ENCODE measurements at regions not wholly inside any gene's neighbourhood (a gene's known extent, or its start where the extent isn't known, plus 50 kb on each side); places are given as distances from the start of the nearest gene placed in this dataset.
"Not testable (repeated sequence)": the region's sequence is repeated elsewhere in the genome, so short reads cannot be mapped to it uniquely, and the experiment has no call there.

DNA sequence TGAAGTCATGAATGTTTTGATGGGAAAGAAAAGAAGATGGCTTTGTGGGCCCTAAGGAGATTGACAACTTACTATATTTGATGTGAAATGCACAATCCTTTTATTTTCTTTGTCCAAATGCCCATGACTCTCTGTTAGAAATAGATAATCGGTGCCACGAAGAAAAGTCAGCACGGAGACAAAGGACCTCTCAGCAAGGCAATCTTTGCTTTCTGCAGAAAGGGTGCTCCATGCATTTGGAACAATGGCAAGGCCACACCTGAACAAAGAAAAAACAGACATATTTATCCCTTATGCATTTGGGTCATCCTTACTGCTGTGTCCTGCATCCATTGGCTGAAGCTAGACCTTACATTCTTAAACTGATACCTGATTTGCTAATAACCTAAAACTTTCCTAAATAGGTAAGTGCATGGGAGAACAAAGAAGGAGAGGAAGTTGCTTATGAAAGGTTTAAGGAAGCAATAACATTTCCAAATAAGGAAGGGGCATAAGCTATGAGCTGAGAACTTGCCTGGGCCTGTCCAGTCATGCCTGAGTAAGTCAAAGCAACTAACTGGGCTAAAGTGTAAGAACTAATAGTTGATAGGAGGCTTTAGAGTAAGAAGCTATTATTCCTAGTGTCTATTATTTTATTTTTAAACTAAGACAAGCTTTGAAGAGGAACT, 158.0 kb upstream of the LMNTD1 start:
- not testable (repeated sequence) for DNase-seq (ENCODE audit: insufficient read length, low spot score); FAIRE-seq

DNA sequence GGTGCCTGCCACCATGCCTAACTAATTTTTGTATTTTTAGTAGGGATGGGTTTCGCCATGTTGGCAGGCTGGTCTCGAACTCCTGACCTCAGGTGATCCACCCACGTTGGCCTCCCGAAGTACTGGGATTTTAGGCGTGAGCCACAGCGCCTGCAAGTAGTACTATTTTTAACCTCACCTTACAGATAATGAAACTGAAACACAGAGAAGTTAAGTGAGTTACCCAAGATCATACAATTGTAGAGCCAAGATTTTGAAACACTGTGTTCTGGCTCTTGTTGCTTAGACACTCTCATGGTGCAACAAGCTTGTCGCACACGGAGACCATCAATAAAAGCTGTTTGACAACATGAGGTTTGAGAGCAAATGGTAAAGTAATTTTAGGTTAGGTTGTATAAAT, 159.1 kb upstream of the LMNTD1 start:
- FAIRE-seq: no peak

DNA sequence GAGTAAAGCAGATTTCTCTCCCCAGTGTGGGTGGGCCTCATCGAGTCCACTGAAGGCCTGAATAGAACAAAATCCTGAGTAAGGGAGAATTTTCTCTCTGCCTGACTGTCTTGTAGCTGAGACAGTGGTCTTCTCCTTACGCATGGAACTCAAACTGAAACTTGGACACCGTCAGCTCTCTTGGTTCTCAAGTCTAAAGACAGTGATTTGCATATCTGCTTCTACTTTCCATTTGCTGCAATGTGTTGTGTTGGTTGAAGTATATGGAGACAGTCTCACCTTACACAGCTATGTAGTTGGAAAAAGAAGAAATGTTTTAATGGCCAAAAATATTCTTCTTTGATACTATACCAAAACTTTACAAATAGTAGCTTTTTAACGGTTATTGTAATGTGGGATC, 160.2 kb upstream of the LMNTD1 start:
- DNase-seq (ENCODE audit: insufficient read length, low spot score): no peak

More for the DNA sequence above, 159.1 kb upstream of the LMNTD1 start:
- no peak for DNase-seq (ENCODE audit: insufficient read length, low spot score)

DNA sequence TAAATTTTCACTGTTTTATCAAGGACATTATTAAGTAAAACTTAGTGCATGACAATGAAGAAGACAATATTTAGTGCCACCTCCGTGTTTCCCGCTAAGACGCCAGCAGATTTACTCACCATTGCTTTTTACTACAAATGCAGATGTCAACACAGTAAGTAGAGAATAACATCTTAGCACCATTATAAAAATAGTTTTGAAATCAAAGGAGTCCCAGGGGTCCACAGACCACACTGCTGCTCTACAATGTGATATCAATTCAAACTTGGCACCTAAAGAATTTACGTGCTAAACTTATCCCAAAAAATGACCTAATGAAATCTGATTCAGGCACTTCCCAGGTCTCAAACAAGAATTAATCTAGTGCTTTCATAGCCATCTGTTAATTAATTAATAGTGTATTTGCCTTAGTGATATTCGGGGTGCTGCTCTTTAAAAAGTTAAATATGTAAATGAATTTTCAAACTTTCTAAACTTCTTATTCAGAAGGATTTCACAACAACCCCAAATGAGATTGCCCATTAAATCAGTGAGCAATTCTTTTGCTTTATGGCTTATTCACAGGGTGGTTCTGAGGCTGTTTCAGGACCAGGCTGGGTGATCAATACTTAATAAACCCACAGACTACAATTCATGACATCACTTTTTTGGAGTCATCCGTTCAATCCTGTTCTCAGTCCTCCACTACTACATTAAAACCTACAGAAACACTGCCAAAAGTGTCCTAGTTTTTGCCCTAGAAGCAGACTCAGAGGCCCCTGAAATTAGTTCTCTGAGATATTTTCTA, 161.3 kb upstream of the LMNTD1 start:
- no peak for DNase-seq (ENCODE audit: insufficient read length, low spot score)
- FAIRE-seq: no peak

More for the DNA sequence above, 160.2 kb upstream of the LMNTD1 start:
- no peak for FAIRE-seq

DNA sequence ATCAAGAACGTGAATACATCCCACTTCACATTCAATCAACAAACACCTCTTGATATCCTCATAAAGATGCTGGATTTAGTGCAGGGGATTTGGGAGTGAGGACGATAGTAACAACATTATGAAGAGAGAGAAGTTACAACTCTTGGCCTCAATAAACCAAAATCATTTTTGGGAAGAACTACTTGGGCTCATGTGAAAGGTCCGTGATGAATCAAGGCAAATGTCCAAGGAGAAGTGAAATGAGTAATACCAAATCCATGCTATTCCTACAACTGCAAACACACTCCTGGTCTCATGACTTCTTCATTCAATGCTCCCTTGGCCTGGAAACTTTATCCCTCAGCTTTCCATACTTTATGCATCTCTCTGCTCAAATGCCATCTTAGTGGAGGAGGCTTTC, 162.0 kb upstream of the LMNTD1 start:
- FAIRE-seq (no peak), DNase-seq (ENCODE audit: insufficient read length, low spot score) (no peak)

DNA sequence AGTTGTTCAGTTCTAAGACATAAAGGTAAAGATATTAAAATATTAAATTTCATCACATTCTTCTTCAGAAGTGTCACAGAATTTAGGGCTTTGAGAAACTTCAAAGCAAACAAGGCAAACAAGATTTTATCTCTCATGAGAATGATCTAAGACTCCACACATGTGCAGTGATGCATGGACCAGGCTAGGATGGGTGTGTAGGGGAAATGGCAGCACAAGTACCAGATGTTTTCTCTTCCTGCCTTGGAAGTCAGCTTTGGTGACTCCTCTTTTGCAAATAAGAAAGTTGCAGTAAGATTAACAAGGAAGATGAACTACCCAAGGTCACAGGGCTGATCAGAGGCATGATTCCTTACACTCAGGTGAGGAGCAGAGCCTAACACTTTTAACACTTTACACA, 163.8 kb upstream of the LMNTD1 start:
- no peak for DNase-seq (ENCODE audit: insufficient read length, low spot score)
- no peak for FAIRE-seq

DNA sequence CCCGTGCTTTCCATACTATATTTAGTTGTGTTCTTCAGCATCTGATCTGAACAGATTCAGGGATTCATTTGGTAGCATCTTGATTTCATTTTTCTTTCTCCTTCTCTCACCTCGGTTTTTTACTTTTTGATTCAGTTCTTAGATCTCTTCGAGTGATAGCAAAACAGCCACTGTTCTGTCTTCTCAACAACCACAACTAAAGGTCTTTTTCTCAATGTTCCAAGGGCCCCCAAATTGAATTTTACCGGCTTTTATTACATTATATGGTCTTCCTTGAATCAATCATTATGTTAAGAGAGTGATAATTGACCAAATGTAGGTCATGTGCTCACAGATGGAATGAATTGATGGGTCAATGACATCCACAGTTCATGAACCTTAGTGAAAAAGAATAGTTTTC, 164.5 kb upstream of the LMNTD1 start:
- FAIRE-seq (no peak), DNase-seq (ENCODE audit: insufficient read length, low spot score) (no peak)

DNA sequence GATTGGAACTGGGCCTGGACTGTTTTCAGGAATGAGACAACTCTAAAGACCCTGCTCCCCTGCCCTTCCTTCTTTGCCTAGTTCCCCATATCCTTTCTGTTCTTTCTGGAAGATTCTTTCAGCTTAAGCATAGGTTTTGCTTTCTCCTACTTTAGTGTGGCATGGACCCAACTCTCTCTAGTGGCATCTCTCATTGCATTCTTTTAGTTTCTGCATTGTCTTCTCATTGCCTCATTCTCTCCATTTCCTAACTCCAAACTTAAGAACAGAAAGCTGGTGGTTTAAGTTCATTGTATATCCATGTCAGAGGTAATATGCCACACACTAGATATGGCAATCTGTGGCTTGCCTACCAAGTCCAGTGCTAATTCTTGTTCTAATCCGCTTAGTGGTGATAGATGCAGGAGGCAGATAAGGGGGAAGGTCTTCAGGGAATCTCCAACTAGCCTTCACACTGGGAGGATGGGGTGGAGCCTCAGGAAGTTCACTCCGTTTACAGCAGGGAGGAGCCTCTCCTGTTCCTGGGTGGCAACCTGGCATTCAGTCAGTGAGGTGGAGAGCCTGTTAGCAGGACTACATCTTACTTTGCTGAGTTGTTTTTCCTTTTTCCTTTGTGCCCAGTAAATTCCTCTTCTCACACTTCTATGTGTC, 165.1 kb upstream of the LMNTD1 start:
- no peak for FAIRE-seq
- no peak for DNase-seq (ENCODE audit: insufficient read length, low spot score)

DNA sequence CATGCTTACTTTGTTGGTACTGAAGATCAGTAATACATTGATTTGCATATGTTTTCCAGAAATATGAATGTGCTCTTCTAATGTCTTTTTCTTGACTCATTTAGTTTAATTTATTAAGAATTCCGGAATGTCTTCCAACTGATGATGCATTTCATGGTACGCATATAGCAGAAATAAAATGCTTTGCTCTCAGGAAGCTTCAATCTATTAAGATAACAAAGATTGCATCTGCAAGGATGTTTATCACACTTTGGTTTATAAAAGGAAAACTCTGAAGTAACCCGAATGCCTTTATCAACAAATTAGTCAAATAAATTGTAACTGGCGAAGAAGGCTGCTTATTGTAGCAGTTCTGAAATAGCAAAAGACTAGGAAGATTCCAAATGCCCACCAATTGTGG, 166.4 kb upstream of the LMNTD1 start:
- FAIRE-seq (no peak), DNase-seq (ENCODE audit: insufficient read length, low spot score) (no peak)

DNA sequence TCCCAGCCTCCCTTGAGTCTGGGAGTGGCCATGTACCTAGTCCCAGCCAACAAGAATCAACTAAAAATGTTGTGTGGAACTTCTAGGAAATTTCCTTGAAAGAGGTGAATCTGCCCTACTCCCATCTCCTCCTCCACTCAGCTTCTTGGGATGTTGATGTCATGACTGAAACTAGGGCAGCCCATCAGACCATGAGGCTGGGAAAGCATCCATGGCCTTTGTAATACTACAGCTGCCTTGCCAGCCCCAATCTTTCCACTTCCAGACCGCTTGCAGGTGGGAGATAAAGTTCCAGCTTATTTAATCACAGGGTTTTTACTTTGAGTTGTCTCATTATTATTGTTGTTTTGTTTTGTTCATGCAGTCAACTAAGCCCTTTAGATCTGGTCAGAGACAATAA, 170.3 kb upstream of the LMNTD1 start:
- no peak for FAIRE-seq
- DNase-seq (ENCODE audit: insufficient read length, low spot score): no peak

DNA sequence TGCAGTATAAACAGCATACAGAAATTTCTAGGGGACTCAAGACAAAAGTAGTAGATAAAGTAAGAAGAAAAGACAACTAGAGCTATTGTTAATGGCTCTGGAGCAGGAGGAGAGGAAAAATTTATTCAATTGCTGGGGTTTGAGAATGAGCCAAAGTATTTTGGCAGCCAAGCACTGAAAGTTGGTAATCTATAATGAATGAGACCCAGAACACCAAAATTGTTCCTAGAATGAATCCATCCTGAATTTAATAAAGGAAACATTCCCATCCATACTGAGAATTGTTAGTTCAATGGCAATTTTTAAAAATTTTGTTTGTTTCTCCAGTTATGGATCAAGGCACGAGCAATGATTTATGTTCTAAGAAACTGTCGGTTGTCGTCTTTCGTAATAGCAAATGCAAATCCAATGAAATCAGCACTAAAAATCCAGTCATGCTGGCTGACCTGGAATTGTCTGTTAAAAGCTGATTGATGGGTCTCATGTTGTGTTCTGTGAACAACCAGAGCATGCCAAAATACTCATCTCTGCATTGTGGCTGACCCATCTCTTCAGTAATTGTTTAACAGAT, 170.9 kb upstream of the LMNTD1 start:
- FAIRE-seq (no peak), DNase-seq (ENCODE audit: insufficient read length, low spot score) (no peak)

DNA sequence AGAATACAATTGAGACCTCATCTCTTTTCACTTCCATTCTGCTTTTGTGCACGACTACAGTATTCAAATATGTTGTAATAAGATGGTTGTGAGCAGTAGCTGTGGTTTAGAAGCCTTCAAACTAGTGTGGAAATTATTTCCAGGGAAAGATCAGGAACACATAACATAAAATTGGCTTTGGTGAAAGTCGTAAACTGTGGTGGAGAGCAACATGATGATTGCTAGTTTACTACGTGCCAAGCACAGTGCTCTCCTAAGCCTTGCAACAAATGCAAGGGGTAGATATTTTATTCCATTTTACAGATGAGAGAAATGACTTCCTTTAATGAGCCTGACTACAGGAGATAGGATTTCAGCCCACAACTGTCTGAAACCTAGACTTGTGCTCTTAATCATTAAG, 172.4 kb upstream of the LMNTD1 start:
- DNase-seq (ENCODE audit: insufficient read length, low spot score): no peak
- no peak for FAIRE-seq

DNA sequence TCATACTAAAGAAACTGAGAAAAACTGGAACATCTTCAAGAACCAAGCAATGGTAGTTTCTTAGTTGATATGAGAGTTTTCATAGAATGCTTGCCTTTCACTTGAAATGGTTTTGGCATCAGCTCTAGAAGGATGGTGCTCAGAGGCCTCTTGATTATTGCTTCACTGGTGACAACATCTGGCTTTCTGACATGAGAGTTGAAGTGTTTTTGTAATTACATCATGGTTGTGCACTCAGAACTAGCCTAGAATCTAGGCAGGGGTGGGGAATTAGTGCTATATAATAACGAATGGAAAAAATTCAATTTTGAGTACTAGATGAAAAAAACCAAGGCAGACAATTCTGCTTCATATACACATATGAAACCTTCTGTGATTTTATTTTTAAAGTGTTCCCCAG, 172.8 kb upstream of the LMNTD1 start:
- FAIRE-seq (no peak), DNase-seq (ENCODE audit: insufficient read length, low spot score) (no peak)

DNA sequence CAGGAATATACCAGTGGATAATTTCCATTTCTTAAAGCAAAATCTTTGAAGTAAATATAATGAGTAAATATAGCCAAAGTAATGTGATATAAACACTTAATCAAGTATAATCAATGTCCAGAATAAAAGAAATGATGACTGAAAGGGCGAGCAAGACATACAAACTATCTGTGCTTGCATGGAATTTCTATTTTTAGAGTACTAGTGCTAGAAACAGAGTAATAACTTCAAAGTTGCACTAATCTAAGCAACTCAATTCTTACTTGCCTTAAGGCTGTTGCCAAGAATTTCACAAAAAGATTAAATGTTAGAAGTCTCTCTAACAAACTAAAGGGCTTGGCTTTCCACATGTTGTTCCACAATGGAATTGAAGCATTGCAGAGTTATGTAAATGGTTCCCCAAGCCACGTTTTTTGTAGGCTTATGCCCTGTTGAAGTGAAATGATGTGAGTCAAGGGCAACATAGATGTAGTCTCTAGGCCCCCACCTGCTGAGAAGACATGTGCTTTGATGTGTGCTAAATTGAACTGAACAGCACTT, 175.0 kb upstream of the LMNTD1 start:
- DNase-seq (ENCODE audit: insufficient read length, low spot score) (no peak), FAIRE-seq (no peak)

DNA sequence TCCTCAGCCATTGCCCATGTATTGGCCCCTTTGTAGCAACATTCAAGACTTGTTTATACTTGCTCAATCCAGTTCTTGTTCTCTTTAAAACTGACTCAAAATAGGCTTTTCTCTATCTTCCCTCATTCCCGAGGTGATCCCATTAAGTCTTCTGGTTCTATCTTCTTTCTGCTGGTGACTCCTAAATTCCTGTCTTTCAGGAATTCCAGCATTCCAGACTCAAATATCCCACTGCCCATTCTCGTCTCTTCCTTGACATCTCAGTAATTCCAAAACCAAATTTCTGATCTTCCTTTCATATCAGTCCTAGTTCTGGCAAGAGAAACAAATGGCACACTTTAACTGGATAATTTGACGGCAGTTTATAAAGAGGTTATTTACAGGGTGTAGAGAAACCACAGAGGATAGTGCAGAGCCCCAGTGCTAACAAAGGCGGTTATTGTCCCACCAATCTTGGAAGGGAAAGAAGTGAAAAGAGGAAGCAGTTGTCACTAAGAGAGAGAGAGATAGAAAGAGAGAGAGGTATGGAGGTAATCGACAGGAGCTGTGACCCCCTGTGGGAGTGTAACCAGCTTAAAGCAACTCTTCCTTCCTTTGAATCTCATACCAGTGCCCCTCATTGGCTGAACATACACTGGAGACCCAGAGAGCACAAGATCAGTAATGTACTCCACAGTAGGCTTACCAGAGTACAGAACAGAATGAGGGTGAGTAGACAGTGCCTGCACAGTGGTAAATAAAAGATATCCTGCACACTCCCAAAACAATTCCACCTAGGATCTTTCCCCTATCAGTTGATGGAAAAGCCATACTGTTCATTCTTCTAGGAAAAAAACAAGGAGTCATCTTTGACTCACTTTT, 177.6 kb upstream of the LMNTD1 start:
- FAIRE-seq (no peak), DNase-seq (ENCODE audit: insufficient read length, low spot score) (no peak)

DNA sequence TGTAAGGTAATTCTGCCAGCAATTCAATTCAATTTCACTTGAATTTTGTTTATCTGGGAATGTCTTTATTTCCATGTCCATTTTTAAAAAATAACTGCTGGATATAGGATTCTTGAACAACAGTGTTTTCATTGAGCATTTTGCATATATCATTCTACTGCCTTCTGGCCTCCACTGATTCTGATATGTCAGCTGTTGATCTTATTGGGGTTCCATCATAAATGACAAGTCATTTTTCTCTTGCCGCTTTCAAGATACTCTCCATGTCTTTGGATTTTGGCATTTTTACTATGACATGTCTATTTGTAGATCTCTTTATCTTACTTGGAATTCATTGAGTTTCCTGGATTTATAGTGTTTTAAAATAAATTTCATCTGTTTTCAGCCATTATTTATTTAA, 180.5 kb upstream of the LMNTD1 start:
- FAIRE-seq (no peak), DNase-seq (ENCODE audit: insufficient read length, low spot score) (no peak)

DNA sequence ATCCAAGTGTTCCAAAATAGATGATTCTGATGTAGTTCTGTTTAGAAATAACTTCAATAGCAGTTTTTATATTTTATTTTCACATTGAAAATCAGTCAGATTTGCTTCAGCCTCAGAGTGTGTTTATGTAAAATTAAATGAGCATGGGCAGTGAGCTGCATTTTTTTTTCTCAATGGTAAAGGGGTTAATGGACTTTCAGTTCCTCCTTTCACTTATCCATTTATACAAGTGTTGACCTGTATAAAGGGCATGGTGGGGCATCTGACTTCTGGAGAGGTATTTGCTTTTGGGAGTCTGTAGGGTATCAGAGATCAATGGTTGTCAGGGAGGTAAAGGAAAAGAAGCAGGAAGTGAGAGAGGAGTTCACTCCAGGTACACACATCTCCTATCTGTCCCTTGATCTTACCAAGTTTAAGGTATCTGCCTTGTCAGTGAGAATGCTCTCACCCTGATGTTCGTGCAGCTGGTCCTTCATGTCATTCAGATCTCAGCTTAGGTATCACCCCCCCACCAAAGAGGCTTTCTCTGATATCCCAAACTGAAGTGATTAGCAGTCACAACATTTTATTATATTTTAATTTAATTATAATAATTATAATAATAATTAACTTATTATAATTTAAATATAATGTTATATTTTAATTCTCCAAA, 181.6 kb upstream of the LMNTD1 start:
- DNase-seq (ENCODE audit: insufficient read length, low spot score) (no peak), FAIRE-seq (peak; percentile 31)

DNA sequence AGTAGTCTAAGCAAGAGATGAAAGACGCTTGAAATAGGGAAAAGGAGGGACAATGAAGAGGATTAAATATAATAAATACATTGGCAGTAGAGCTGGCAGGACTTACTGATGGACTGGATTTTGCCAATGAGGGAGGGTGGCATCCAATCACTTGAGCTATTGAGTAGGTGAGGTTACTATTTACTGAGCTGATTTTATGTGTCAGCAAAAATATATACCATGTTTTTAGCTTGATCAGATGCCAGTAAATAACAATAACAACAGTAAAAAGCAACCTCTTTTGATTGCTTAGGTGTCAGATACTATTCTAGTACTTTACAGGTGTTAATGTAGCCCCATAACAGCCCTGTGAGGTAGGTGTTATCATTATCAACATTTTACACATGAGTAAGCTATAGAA, 187.5 kb upstream of the LMNTD1 start:
- DNase-seq (ENCODE audit: insufficient read length, low spot score) (no peak), FAIRE-seq (peak; percentile 40)

DNA sequence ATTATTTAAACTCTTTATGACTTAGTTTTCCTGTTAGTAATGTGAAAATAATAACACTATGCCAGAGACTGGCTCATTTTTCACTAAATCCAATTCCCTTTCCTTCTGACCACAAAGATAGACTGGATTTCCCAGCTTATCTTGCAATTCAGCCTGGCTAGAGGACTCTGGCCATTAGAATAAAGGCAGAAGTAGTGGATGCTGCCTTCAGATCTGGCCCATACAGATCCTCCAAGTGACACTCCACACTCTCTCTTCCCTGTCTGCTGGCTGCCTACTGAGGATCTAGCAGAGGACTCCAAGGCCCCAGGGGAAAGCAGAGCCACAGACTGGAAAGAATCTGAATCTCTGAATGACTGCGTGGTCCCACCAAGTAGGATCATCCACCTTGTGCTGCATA, 188.8 kb upstream of the LMNTD1 start:
- FAIRE-seq (no peak), DNase-seq (ENCODE audit: insufficient read length, low spot score) (no peak)

DNA sequence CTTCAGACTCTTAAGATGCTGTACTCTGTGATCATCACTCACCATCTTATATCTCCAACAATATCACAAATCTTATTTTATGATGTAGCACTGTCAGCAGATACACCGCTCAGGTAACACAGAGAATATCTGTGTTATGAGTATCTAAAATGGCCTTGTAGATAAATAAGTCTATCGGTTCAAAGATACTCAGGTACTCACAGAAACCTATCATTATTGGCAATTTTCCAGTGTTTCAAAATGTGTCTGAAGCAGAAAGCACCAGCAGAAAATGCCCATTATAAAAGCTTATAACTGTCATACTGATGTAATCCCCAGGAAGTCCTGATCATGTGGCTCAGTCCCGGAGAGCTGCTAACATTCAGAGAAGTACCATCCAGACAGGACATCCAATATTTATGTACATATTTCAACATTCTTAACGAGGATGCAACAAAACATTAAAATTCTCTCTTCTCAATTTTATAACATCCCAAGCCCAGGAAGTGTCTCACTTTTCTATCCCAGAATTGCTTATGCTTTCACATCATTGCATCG, 190.7 kb upstream of the LMNTD1 start:
- FAIRE-seq (peak; percentile 74), DNase-seq (ENCODE audit: insufficient read length, low spot score) (no peak)

Measured in HTR-8/SVneo (cell line).